ENCODE measurements at regions not wholly inside any gene's neighbourhood (a gene's known extent, or its start where the extent isn't known, plus 50 kb on each side); places are given as distances from the start of the nearest gene placed in this dataset.

DNA sequence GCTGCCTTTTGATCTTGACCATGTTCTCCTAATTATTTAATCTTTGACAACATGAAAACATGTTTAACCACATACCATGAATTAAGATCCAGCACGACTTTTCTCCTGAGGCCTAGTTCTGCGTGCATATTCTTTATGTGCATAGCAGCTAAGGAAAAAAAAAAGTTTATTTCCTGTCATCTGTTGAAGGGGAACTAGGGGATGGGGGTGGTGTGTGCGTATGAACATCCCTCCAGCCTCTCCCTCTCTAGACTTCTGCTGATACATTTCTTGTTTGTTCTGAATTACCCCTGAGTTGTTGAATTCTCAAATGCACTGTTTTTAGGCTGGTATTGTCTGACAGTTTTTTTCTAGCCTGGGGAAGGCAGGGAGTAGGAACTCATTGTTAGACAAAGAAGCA is 543.3 kb downstream of the FGF9 start:
- no peak for DNase-seq (ENCODE audit: low spot score)
- peaks cover 10% of the 10 kb centered on the region for H3K27me3 ChIP-seq (ENCODE audit: insufficient read depth, poor library complexity, severe bottlenecking)
- ATAC-seq (ENCODE audit: low read depth) = no peak

GRCh38 chr13:22218797-22219196 is 547.9 kb downstream of the FGF9 start:
- Histone ChIP-seq H3K9me3 (ENCODE audit: severe bottlenecking) (no peaks in the 10 kb centered on the region), H3K27me3 (ENCODE audit: insufficient read depth, poor library complexity, severe bottlenecking) (peaks cover 35% of the 10 kb centered on the region), H3K27ac (ENCODE audit: poor library complexity, severe bottlenecking) (no peak overlapping the region), H3K4me1 (ENCODE audit: insufficient read depth, poor library complexity, severe bottlenecking) (no peaks in the 10 kb centered on the region), H3K4me3 (ENCODE audit: severe bottlenecking) (no peak overlapping the region), H3K36me3 (ENCODE audit: low read depth) (no peaks in the 10 kb centered on the region)
- DNase-seq (ENCODE audit: low spot score) = no peak
- TF ChIP-seq, protein P1, sequence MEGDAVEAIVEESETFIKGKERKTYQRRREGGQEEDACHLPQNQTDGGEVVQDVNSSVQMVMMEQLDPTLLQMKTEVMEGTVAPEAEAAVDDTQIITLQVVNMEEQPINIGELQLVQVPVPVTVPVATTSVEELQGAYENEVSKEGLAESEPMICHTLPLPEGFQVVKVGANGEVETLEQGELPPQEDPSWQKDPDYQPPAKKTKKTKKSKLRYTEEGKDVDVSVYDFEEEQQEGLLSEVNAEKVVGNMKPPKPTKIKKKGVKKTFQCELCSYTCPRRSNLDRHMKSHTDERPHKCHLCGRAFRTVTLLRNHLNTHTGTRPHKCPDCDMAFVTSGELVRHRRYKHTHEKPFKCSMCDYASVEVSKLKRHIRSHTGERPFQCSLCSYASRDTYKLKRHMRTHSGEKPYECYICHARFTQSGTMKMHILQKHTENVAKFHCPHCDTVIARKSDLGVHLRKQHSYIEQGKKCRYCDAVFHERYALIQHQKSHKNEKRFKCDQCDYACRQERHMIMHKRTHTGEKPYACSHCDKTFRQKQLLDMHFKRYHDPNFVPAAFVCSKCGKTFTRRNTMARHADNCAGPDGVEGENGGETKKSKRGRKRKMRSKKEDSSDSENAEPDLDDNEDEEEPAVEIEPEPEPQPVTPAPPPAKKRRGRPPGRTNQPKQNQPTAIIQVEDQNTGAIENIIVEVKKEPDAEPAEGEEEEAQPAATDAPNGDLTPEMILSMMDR (IDR thresholded peaks at IDR 0.05; ENCODE audit: poor library complexity, severe bottlenecking) = no peak
- no peak for ATAC-seq (ENCODE audit: low read depth)

More for the DNA sequence above, 543.3 kb downstream of the FGF9 start:
- H3K4me3 ChIP-seq (ENCODE audit: severe bottlenecking) = no peak overlapping the region
- H3K4me1 ChIP-seq (ENCODE audit: insufficient read depth, poor library complexity, severe bottlenecking) = no peaks in the 10 kb centered on the region
- no peaks in the 10 kb centered on the region for H3K9me3 ChIP-seq (ENCODE audit: severe bottlenecking)
- no peaks in the 10 kb centered on the region for H3K36me3 ChIP-seq (ENCODE audit: low read depth)
- H3K27ac ChIP-seq (ENCODE audit: poor library complexity, severe bottlenecking) = no peak overlapping the region
- TF ChIP-seq, protein P1 (IDR thresholded peaks at IDR 0.05; ENCODE audit: poor library complexity, severe bottlenecking) = no peak

- Histone ChIP-seq H3K4me3 (ENCODE audit: severe bottlenecking) (no peak overlapping the region), H3K27ac (ENCODE audit: poor library complexity, severe bottlenecking) (no peak overlapping the region), H3K27me3 (ENCODE audit: insufficient read depth, poor library complexity, severe bottlenecking) (peaks cover 35% of the 10 kb centered on the region), H3K36me3 (ENCODE audit: low read depth) (no peaks in the 10 kb centered on the region), H3K4me1 (ENCODE audit: insufficient read depth, poor library complexity, severe bottlenecking) (no peaks in the 10 kb centered on the region), H3K9me3 (ENCODE audit: severe bottlenecking) (no peaks in the 10 kb centered on the region)
- TF ChIP-seq, protein P1 (IDR thresholded peaks at IDR 0.05; ENCODE audit: poor library complexity, severe bottlenecking) = no peak
- DNase-seq (ENCODE audit: low spot score) = no peak
- ATAC-seq (ENCODE audit: low read depth) = no peak
Measured at GRCh38 chr13:22219709-22220108, 548.8 kb downstream of the FGF9 start.

DNA sequence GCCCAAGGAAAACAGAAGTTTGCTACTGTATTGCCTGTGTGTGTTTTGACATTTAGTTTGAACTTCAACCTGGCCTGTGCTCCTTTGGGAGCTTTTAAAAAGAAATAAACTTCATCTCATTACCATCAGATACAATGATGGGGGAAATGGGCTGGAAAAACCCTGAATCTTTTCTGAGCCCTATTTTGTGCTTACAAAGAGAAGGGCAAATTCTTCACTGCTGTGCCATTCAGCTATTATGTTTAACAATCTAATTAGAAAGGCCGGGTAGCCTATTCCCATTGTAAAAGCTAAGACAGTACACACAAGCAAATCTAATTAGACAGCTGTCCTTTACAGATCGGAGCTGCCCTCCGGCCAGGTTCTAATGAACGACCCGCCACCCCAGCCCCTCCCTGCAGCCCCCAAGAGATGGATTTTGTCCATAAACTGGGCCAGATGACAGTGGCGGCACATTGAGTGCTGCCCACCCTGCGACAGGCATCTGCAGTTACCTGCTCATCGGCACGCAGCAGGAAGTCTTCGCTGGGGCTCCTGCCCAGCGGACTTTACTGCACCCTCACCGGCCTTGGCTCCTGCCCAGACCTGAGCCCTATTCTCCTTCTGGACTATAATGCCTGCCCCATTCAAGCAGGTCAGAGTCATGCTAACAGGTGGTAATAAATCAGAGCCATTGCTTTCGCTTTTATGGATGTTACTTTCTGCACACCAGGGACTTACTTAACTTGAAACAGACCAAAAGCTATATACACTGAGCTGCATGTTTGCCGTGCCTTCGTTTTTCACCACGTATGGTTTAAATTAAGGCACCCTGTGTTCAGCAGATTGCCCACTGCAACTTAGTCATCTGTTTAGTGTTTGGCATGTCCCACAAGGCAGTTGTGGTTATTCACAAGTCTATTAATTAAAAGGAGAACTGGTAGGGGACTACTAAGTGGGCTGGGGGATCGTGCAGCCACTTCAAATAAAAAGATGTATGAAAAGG is 549.6 kb downstream of the FGF9 start:
- no peak overlapping the region for H3K4me3 ChIP-seq (ENCODE audit: severe bottlenecking)
- H3K9me3 ChIP-seq (ENCODE audit: severe bottlenecking) = no peaks in the 10 kb centered on the region
- no peak overlapping the region for H3K27ac ChIP-seq (ENCODE audit: poor library complexity, severe bottlenecking)
- H3K27me3 ChIP-seq (ENCODE audit: insufficient read depth, poor library complexity, severe bottlenecking) = peaks cover 35% of the 10 kb centered on the region
- no peaks in the 10 kb centered on the region for H3K4me1 ChIP-seq (ENCODE audit: insufficient read depth, poor library complexity, severe bottlenecking)
- no peaks in the 10 kb centered on the region for H3K36me3 ChIP-seq (ENCODE audit: low read depth)
- TF ChIP-seq, protein P1 (IDR thresholded peaks at IDR 0.05; ENCODE audit: poor library complexity, severe bottlenecking) = no peak
- no peak for DNase-seq (ENCODE audit: low spot score)
- no peak for ATAC-seq (ENCODE audit: low read depth)

DNA sequence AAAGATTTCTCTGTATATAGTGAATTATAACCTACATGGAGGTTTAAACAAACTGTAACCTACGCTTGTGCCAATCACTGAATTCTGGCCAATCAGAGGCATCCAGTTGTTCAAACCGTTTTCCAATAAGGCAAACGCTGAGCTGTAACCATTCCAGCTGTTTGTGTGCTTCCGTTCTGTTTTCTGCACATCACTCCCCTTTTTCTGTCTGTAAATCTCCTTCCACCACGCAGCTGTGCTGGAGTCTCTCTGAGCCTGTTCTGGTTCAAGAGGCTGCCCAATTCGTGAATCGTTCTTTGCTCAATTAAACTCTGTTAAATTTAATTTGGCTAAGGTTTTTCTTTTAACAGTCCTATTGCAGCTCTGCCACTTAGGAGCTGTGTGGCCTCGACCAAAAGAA is 552.5 kb downstream of the FGF9 start:
- Histone ChIP-seq H3K27me3 (ENCODE audit: insufficient read depth, poor library complexity, severe bottlenecking) (peaks cover 34% of the 10 kb centered on the region), H3K27ac (ENCODE audit: poor library complexity, severe bottlenecking) (no peak overlapping the region), H3K4me1 (ENCODE audit: insufficient read depth, poor library complexity, severe bottlenecking) (no peaks in the 10 kb centered on the region), H3K36me3 (ENCODE audit: low read depth) (no peaks in the 10 kb centered on the region), H3K4me3 (ENCODE audit: severe bottlenecking) (no peak overlapping the region), H3K9me3 (ENCODE audit: severe bottlenecking) (no peaks in the 10 kb centered on the region)
- TF ChIP-seq, protein P1 (IDR thresholded peaks at IDR 0.05; ENCODE audit: poor library complexity, severe bottlenecking) = no peak
- no peak for DNase-seq (ENCODE audit: low spot score)
- no peak for ATAC-seq (ENCODE audit: low read depth)
